ENCODE measurements at regions not wholly inside any gene's neighbourhood (a gene's known extent, or its start where the extent isn't known, plus 50 kb on each side); places are given as distances from the start of the nearest gene placed in this dataset.

GRCh38 chr3:64308931-64309330 lies 83.7 kb upstream of the PRICKLE2 start:
- H3K27me3 ChIP-seq: no peaks in the 10 kb centered on the region
- H3K4me3 ChIP-seq: no peak overlapping the region
- H3K9me3 ChIP-seq (replicated peaks): no peaks in the 10 kb centered on the region
- H3K36me3 ChIP-seq: no peaks in the 10 kb centered on the region
- DNase-seq: no peak
- H3K4me1 ChIP-seq: no peaks in the 10 kb centered on the region
- no peak overlapping the region for H3K27ac ChIP-seq

- Histone ChIP-seq H3K27me3 (no peaks in the 10 kb centered on the region), H3K27ac (no peak overlapping the region), H3K4me3 (no peak overlapping the region), H3K4me1 (no peaks in the 10 kb centered on the region), H3K9me3 (replicated peaks) (no peaks in the 10 kb centered on the region), H3K36me3 (no peaks in the 10 kb centered on the region)
- DNase-seq: no peak
Measured at GRCh38 chr3:64306745-64307144, 81.5 kb upstream of the PRICKLE2 start.

- Histone ChIP-seq H3K36me3 (no peaks in the 10 kb centered on the region), H3K27me3 (no peaks in the 10 kb centered on the region), H3K4me1 (no peaks in the 10 kb centered on the region), H3K4me3 (no peak overlapping the region), H3K27ac (no peak overlapping the region), H3K9me3 (replicated peaks) (no peaks in the 10 kb centered on the region)
- DNase-seq: no peak
Measured at GRCh38 chr3:64305731-64306130, 80.5 kb upstream of the PRICKLE2 start.

GRCh38 chr3:64304828-64305410 lies 79.7 kb upstream of the PRICKLE2 start:
- H3K27me3 ChIP-seq: no peaks in the 10 kb centered on the region
- no peak overlapping the region for H3K4me3 ChIP-seq
- H3K36me3 ChIP-seq: no peaks in the 10 kb centered on the region
- H3K9me3 ChIP-seq (replicated peaks): no peaks in the 10 kb centered on the region
- no peak for DNase-seq
- H3K27ac ChIP-seq: no peak overlapping the region
- no peaks in the 10 kb centered on the region for H3K4me1 ChIP-seq

GRCh38 chr3:64303881-64304280 lies 78.6 kb upstream of the PRICKLE2 start:
- no peaks in the 10 kb centered on the region for H3K9me3 ChIP-seq (replicated peaks)
- H3K36me3 ChIP-seq: no peaks in the 10 kb centered on the region
- no peak overlapping the region for H3K27ac ChIP-seq
- no peaks in the 10 kb centered on the region for H3K27me3 ChIP-seq
- DNase-seq: no peak
- no peaks in the 10 kb centered on the region for H3K4me1 ChIP-seq
- no peak overlapping the region for H3K4me3 ChIP-seq

- Histone ChIP-seq H3K4me3 (no peak overlapping the region), H3K27me3 (no peaks in the 10 kb centered on the region), H3K9me3 (replicated peaks) (no peaks in the 10 kb centered on the region), H3K36me3 (no peaks in the 10 kb centered on the region), H3K4me1 (no peaks in the 10 kb centered on the region), H3K27ac (no peak overlapping the region)
- no peak for DNase-seq
Measured at GRCh38 chr3:64303401-64303800, 78.1 kb upstream of the PRICKLE2 start.

GRCh38 chr3:64301476-64301875 lies 76.2 kb upstream of the PRICKLE2 start:
- H3K27ac ChIP-seq: no peak overlapping the region
- H3K4me1 ChIP-seq: no peaks in the 10 kb centered on the region
- no peaks in the 10 kb centered on the region for H3K27me3 ChIP-seq
- H3K9me3 ChIP-seq (replicated peaks): no peaks in the 10 kb centered on the region
- no peaks in the 10 kb centered on the region for H3K36me3 ChIP-seq
- no peak for DNase-seq
- no peak overlapping the region for H3K4me3 ChIP-seq

- H3K27me3 ChIP-seq: no peaks in the 10 kb centered on the region
- DNase-seq: no peak
- no peaks in the 10 kb centered on the region for H3K36me3 ChIP-seq
- H3K4me1 ChIP-seq: no peaks in the 10 kb centered on the region
- H3K4me3 ChIP-seq: no peak overlapping the region
- no peak overlapping the region for H3K27ac ChIP-seq
- H3K9me3 ChIP-seq (replicated peaks): no peaks in the 10 kb centered on the region
Measured at GRCh38 chr3:64300790-64301423, 75.6 kb upstream of the PRICKLE2 start.

GRCh38 chr3:64299206-64299605 lies 73.9 kb upstream of the PRICKLE2 start:
- Histone ChIP-seq H3K27ac (no peak overlapping the region), H3K36me3 (no peaks in the 10 kb centered on the region)
- DNase-seq: no peak

GRCh38 chr3:64297563-64297962 lies 72.3 kb upstream of the PRICKLE2 start:
- Histone ChIP-seq H3K4me1 (no peaks in the 10 kb centered on the region), H3K36me3 (no peaks in the 10 kb centered on the region), H3K27ac (no peak overlapping the region), H3K9me3 (replicated peaks) (no peaks in the 10 kb centered on the region), H3K27me3 (no peaks in the 10 kb centered on the region), H3K4me3 (no peak overlapping the region)
- DNase-seq: no peak

More at GRCh38 chr3:64299206-64299605, 73.9 kb upstream of the PRICKLE2 start:
- Histone ChIP-seq H3K27me3 (no peaks in the 10 kb centered on the region), H3K4me3 (no peak overlapping the region), H3K4me1 (no peaks in the 10 kb centered on the region), H3K9me3 (replicated peaks) (no peaks in the 10 kb centered on the region)

- no peak for DNase-seq
- Histone ChIP-seq H3K4me1 (no peaks in the 10 kb centered on the region), H3K9me3 (replicated peaks) (no peaks in the 10 kb centered on the region), H3K27me3 (no peaks in the 10 kb centered on the region), H3K4me3 (no peak overlapping the region), H3K27ac (no peak overlapping the region), H3K36me3 (no peaks in the 10 kb centered on the region)
Measured at GRCh38 chr3:64295594-64295993, 70.3 kb upstream of the PRICKLE2 start.

- H3K27ac ChIP-seq: no peak overlapping the region
Measured at GRCh38 chr3:64294771-64295170, 69.5 kb upstream of the PRICKLE2 start.

GRCh38 chr3:64293121-64293520 lies 67.9 kb upstream of the PRICKLE2 start:
- Histone ChIP-seq H3K36me3 (no peaks in the 10 kb centered on the region), H3K9me3 (replicated peaks) (no peaks in the 10 kb centered on the region), H3K4me1 (no peaks in the 10 kb centered on the region), H3K27me3 (no peaks in the 10 kb centered on the region), H3K27ac (no peak overlapping the region), H3K4me3 (no peak overlapping the region)
- DNase-seq: no peak

More at GRCh38 chr3:64294771-64295170, 69.5 kb upstream of the PRICKLE2 start:
- no peak for DNase-seq
- no peaks in the 10 kb centered on the region for H3K36me3 ChIP-seq
- no peaks in the 10 kb centered on the region for H3K4me1 ChIP-seq
- H3K27me3 ChIP-seq: no peaks in the 10 kb centered on the region
- H3K9me3 ChIP-seq (replicated peaks): no peaks in the 10 kb centered on the region
- no peak overlapping the region for H3K4me3 ChIP-seq

- Histone ChIP-seq H3K27ac (no peak overlapping the region), H3K9me3 (replicated peaks) (no peaks in the 10 kb centered on the region), H3K27me3 (no peaks in the 10 kb centered on the region), H3K4me3 (no peak overlapping the region), H3K4me1 (no peaks in the 10 kb centered on the region), H3K36me3 (no peaks in the 10 kb centered on the region)
- DNase-seq: no peak
Measured at GRCh38 chr3:64291956-64292355, 66.7 kb upstream of the PRICKLE2 start.

- DNase-seq: no peak
- Histone ChIP-seq H3K4me1 (no peaks in the 10 kb centered on the region), H3K4me3 (no peak overlapping the region), H3K36me3 (no peaks in the 10 kb centered on the region), H3K27ac (no peak overlapping the region), H3K27me3 (no peaks in the 10 kb centered on the region), H3K9me3 (replicated peaks) (no peaks in the 10 kb centered on the region)
Measured at GRCh38 chr3:64291345-64291744, 66.1 kb upstream of the PRICKLE2 start.

GRCh38 chr3:64290864-64291263 lies 65.6 kb upstream of the PRICKLE2 start:
- no peak for DNase-seq
- H3K27ac ChIP-seq: no peak overlapping the region

More at GRCh38 chr3:64290864-64291263, 65.6 kb upstream of the PRICKLE2 start:
- no peaks in the 10 kb centered on the region for H3K36me3 ChIP-seq
- H3K27me3 ChIP-seq: no peaks in the 10 kb centered on the region
- no peaks in the 10 kb centered on the region for H3K4me1 ChIP-seq
- no peak overlapping the region for H3K4me3 ChIP-seq
- no peaks in the 10 kb centered on the region for H3K9me3 ChIP-seq (replicated peaks)
